Memory B cell (primary cell): ENCODE measurements at regions not wholly inside any gene's neighbourhood (a gene's known extent, or its start where the extent isn't known, plus 50 kb on each side); places are given as distances from the start of the nearest gene placed in this dataset.
A peak's percentile ranks its signal among the peaks of the same experiment; 100 is the strongest.
"Not testable (repeated sequence)": the region's sequence is repeated elsewhere in the genome, so short reads cannot be mapped to it uniquely, and the experiment has no call there.

Source experiments
- ATAC-seq: fragments of 150-1000 bp; cut with Tn5 transposase; 2 replicates; pipeline ENCODE4 v1.10.0; 2021; ENCODE audit warnings: low read depth, mild to moderate bottlenecking, moderate library complexity
- DNase-seq, 2 donors: peaks; one replicate each; pipeline ENCODE4 v3.0.0; 2022; ENCODE audit warnings: low spot score in 2 of 2
- H3K27ac Mint-ChIP-seq: one replicate; pipeline ENCODE4 v1.8.0; 2022; ENCODE audit warnings: mild to moderate bottlenecking, moderate library complexity, mixed read lengths
- H3K27me3 Mint-ChIP-seq: one replicate; pipeline ENCODE4 v1.8.0; 2022; ENCODE audit warnings: mixed read lengths
- H3K36me3 Mint-ChIP-seq: one replicate; pipeline ENCODE4 v1.8.0; 2022; ENCODE audit warnings: mild to moderate bottlenecking, mixed read lengths
- H3K4me1 Mint-ChIP-seq: one replicate; pipeline ENCODE4 v1.8.0; 2022; ENCODE audit warnings: mixed read lengths
- H3K4me3 Mint-ChIP-seq: one replicate; pipeline ENCODE4 v1.8.0; 2022; ENCODE audit warnings: mild to moderate bottlenecking, moderate library complexity, mixed read lengths
- H3K9me3 Mint-ChIP-seq: one replicate; pipeline ENCODE4 v1.8.0; 2022; ENCODE audit warnings: mixed read lengths

DNA sequence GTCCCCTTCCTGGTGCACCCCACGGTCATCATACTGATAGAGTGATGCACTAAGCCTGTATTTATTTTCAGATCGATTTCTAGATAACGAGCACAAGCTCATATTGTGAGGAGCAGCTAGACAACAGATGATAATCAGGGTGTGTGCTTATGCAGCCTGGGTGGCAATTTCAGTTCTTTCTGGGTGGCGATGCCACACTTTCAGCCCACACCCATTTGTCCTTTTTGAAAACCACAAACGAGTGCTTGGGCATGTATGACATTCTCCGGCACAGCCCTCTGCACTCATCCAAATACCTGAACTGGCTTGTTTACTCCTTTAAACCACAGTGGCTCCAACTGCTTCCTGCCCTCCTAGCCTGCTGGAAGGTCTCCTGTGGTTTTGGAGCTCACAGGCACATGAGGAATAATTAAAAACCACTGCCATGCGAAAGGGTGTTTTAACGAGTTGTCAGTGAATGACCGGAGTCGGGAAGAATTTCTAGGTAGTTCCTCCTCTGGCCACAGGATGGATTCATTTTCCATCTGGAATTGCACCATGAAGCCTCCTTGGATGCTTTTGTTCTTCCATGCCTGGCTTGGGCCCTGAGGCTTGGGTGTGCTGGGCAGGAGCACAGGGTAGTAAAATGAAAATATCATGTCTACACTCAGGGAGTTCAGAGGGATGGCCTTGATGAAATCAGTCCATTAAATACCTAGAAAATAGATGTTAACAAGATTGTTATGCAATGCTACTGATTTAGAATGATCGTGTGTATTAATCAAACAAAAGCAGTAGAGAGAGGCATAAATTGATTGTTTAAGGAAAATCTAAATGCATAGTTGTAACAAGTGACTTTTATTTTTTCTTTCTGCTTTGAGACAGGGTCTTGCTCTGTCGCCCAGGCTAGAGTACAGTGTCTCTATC lies 52.4 kb upstream of the ITGB1 start:
- Mint-ChIP-seq H3K27me3 (no peaks in the 10 kb centered on the region), H3K4me3 (peak overlapping the region; percentile 53), H3K9me3 (no peaks in the 10 kb centered on the region), H3K36me3 (no peaks in the 10 kb centered on the region), H3K4me1 (peaks cover 35% of the 10 kb centered on the region), H3K27ac (peak overlapping the region; percentile 91)
- DNase-seq (no peak), ATAC-seq (peak; percentile 11)

GRCh38 chr10:33009244-33010131 lies 51.5 kb upstream of the ITGB1 start:
- Mint-ChIP-seq H3K27ac (peak overlapping the region; percentile 91), H3K36me3 (no peaks in the 10 kb centered on the region), H3K4me3 (peak overlapping the region; percentile 21), H3K27me3 (no peaks in the 10 kb centered on the region), H3K4me1 (peaks cover 37% of the 10 kb centered on the region), H3K9me3 (no peaks in the 10 kb centered on the region)
- DNase-seq (no peak), ATAC-seq (no peak)

DNA sequence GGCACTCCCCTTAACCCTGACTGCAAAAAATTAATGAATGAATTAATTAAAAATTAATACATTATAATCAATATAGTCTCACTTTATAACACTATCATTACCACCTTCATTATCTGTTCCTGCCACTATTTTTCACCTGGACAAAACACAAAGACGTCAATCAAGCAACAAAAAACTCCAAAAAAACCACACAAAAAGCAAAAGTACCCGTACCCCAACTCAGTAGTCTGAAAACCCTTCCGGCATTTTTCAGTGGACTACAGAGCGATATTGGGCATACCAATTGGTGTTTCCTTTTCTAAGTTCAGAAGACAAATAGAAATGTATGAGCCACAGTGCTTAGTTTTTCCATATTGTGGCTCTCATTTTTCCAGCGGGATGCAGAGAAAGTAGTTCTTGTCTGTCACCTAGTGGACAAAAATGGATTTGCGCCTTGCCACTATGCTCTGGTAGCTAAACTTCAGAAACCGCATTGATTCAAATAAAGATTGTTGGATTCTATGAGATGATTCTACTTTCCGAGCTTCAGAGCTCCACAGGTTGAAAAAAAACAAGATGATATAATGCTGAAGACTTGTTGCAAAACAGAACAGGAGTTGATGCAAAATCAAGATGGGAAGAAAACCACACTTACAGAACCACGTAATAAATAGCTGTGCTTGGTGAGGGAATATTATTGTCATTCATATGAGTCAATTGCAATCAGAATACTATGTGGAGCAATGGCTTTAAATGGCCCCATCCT lies 50.6 kb upstream of the ITGB1 start:
- H3K4me3 Mint-ChIP-seq = peak overlapping the region; percentile 70
- ATAC-seq = peak; percentile 21
- H3K9me3 Mint-ChIP-seq = no peaks in the 10 kb centered on the region

GRCh38 chr10:33007731-33008381 lies 49.8 kb upstream of the ITGB1 start:
- Mint-ChIP-seq H3K27ac (peak overlapping the region; percentile 91), H3K4me1 (peaks cover 37% of the 10 kb centered on the region)
- H3K27me3 Mint-ChIP-seq, H3K4me3 Mint-ChIP-seq, H3K36me3 Mint-ChIP-seq, DNase-seq, H3K9me3 Mint-ChIP-seq, ATAC-seq: not testable (repeated sequence)

More for the DNA sequence above, 50.6 kb upstream of the ITGB1 start:
- Mint-ChIP-seq H3K36me3 (no peaks in the 10 kb centered on the region), H3K27ac (peak overlapping the region; percentile 91), H3K27me3 (no peaks in the 10 kb centered on the region), H3K4me1 (peaks cover 37% of the 10 kb centered on the region)
- peak; percentile 53 to 56 for DNase-seq
